CD4-positive, alpha-beta T cell (primary cell): ENCODE measurements at regions not wholly inside any gene's neighbourhood (a gene's known extent, or its start where the extent isn't known, plus 50 kb on each side); places are given as distances from the start of the nearest gene placed in this dataset.

Source experiments
- ATAC-seq: fragments of 200-7000 bp; cut with Tn5 transposase; one replicate; pipeline ENCODE4 v1.10.0; 2022; ENCODE audit warnings: mild to moderate bottlenecking; ENCODE audit not compliant: poor library complexity
- CTCF ChIA-PET: fragments of 350-600 bp; sonication (Branson Sonifier 250); formaldehyde crosslinking; loops from one replicate; lab custom pipeline; 2021; ENCODE audit warnings: antibody characterized with exemption, inconsistent platforms; lab: Charles Lee
- POLR2A ChIA-PET: fragments of 350-600 bp; sonication (Branson Sonifier 250); formaldehyde crosslinking; loops from one replicate; lab custom pipeline; 2021; ENCODE audit warnings: antibody characterized with exemption, inconsistent platforms; lab: Charles Lee
- DNase-seq, 14 experiments: peaks; one replicate each; pipeline ENCODE4 v3.0.0-alpha.2; 2013 to 2020; ENCODE audit warnings: mixed read lengths in 2 of 14
- H3K27ac ChIP-seq, 2 donors: one replicate each; pipeline versions ENCODE4 v1.5.1 to v1.7.0; 2013; ENCODE audit warnings: low read length in 2 of 2, low read depth in 1 of 2, mild to moderate bottlenecking in 1 of 2
- H3K27me3 ChIP-seq, 2 experiments: 1 replicate in 1 of 2; 2 replicates in 1 of 2; pipeline versions ENCODE4 v1.6.1 to v1.7.0; 2013; ENCODE audit warnings: low read length in 2 of 2, control low read depth in 1 of 2, mild to moderate bottlenecking in 1 of 2, moderate library complexity in 1 of 2; ENCODE audit not compliant: insufficient read depth in 2 of 2, control insufficient read depth in 1 of 2
- H3K36me3 ChIP-seq: one replicate; pipeline ENCODE4 v1.6.1; 2013; ENCODE audit warnings: low read length, control low read depth; ENCODE audit not compliant: insufficient read depth
- H3K4me1 ChIP-seq: one replicate; pipeline ENCODE4 v1.6.1; 2013; ENCODE audit warnings: low read length, control low read depth; ENCODE audit not compliant: insufficient read depth
- H3K4me3 ChIP-seq: one replicate; pipeline ENCODE4 v1.5.1; 2013; ENCODE audit warnings: mild to moderate bottlenecking, low read length, moderate library complexity
- H3K9me3 ChIP-seq, 2 experiments: 1 replicate in 1 of 2; 2 replicates in 1 of 2; pipeline versions ENCODE4 v1.6.1 to v1.7.0; 2013; ENCODE audit warnings: low read length in 2 of 2, mild to moderate bottlenecking in 2 of 2, control low read depth in 1 of 2, moderate library complexity in 1 of 2; ENCODE audit not compliant: control insufficient read depth in 1 of 2, insufficient read depth in 1 of 2
- H3K27ac Mint-ChIP-seq: one replicate; pipeline ENCODE4 v1.8.0; 2020; ENCODE audit warnings: mixed read lengths
- H3K27me3 Mint-ChIP-seq: one replicate; pipeline ENCODE4 v1.8.0; 2021; ENCODE audit warnings: mixed read lengths
- H3K36me3 Mint-ChIP-seq: one replicate; pipeline ENCODE4 v1.8.0; 2021; ENCODE audit warnings: low read depth, mixed read lengths
- H3K4me1 Mint-ChIP-seq: one replicate; pipeline ENCODE4 v1.8.0; 2021; ENCODE audit warnings: low read depth, mixed read lengths
- H3K4me3 Mint-ChIP-seq: one replicate; pipeline ENCODE4 v1.8.0; 2020; ENCODE audit warnings: mild to moderate bottlenecking, mixed read lengths
- H3K9me3 Mint-ChIP-seq: one replicate; pipeline ENCODE4 v1.8.0; 2020; ENCODE audit warnings: mixed read lengths
- CTCF ChIP-seq: fragments of 200-600 bp; IDR thresholded peaks from one replicate; pipeline ENCODE4 v1.8.0; 2022; ENCODE audit warnings: antibody characterized with exemption, mild to moderate bottlenecking
- intact Hi-C, 2 experiments: fragments of 100-400 bp; cut with DNase I in 1 of 2; cut with micrococcal nuclease in 1 of 2; formaldehyde crosslinking; loops; one replicate each; pipeline versions ENCODE4 v1.15.1 to v1.9.0; 2023 to 2025; cut with DNase I, micrococcal nuclease

GRCh38 chr1:195791796-195792195, 816.4 kb downstream of the KCNT2 start:
- Histone ChIP-seq H3K36me3 (no peaks in the 10 kb centered on the region), H3K4me3 (no peak overlapping the region), H3K4me1 (no peaks in the 10 kb centered on the region), H3K9me3 (peaks cover 6 to 15% of the 10 kb centered on the region in 2 experiments), H3K27me3 (no peaks in the 10 kb centered on the region), H3K27ac (no peak overlapping the region)
- TF ChIP-seq CTCF, result no peak
- Mint-ChIP-seq H3K27ac (no peak overlapping the region), H3K36me3 (no peaks in the 10 kb centered on the region), H3K4me3 (no peak overlapping the region), H3K4me1 (no peaks in the 10 kb centered on the region), H3K9me3 (peaks cover 2% of the 10 kb centered on the region), H3K27me3 (no peaks in the 10 kb centered on the region)
- intact Hi-C loops, result no loop called here
- POLR2A ChIA-PET, result no interaction called here
- ATAC-seq (no peak), DNase-seq (no peak)
- CTCF ChIA-PET, result no interaction called here

- no peak overlapping the region for H3K27ac Mint-ChIP-seq
- Histone ChIP-seq H3K4me1 (no peaks in the 10 kb centered on the region), H3K36me3 (no peaks in the 10 kb centered on the region), H3K4me3 (no peak overlapping the region), H3K9me3 (peaks cover 4 to 15% of the 10 kb centered on the region in 2 experiments), H3K27ac (no peak overlapping the region), H3K27me3 (no peaks in the 10 kb centered on the region)
- intact Hi-C loops, result no loop called here
- TF ChIP-seq CTCF, result no peak
- H3K9me3 Mint-ChIP-seq, result peaks cover 2% of the 10 kb centered on the region
- no peaks in the 10 kb centered on the region for H3K4me1 Mint-ChIP-seq
- DNase-seq, result no peak
- no peaks in the 10 kb centered on the region for H3K27me3 Mint-ChIP-seq
- CTCF ChIA-PET, result no interaction called here
- no peaks in the 10 kb centered on the region for H3K36me3 Mint-ChIP-seq
- POLR2A ChIA-PET, result no interaction called here
- no peak overlapping the region for H3K4me3 Mint-ChIP-seq
- no peak for ATAC-seq
Observed at GRCh38 chr1:195790514-195791168, 817.6 kb downstream of the KCNT2 start.

- peaks cover 0 to 15% of the 10 kb centered on the region in 2 experiments for H3K9me3 ChIP-seq
- Mint-ChIP-seq H3K27me3 (no peaks in the 10 kb centered on the region), H3K9me3 (peaks cover 2% of the 10 kb centered on the region), H3K4me1 (no peaks in the 10 kb centered on the region), H3K36me3 (no peaks in the 10 kb centered on the region), H3K4me3 (no peak overlapping the region), H3K27ac (no peak overlapping the region)
- CTCF ChIA-PET, result no interaction called here
- DNase-seq (no peak), ATAC-seq (no peak)
- intact Hi-C loops, result no loop called here
- POLR2A ChIA-PET, result no interaction called here
- no peak overlapping the region for H3K27ac ChIP-seq
- H3K36me3 ChIP-seq, result no peaks in the 10 kb centered on the region
- no peaks in the 10 kb centered on the region for H3K27me3 ChIP-seq
- no peak overlapping the region for H3K4me3 ChIP-seq
- no peak for TF ChIP-seq CTCF
- H3K4me1 ChIP-seq, result no peaks in the 10 kb centered on the region
Observed at GRCh38 chr1:195789321-195789720, 818.9 kb downstream of the KCNT2 start.
